ENCODE measurements at regions not wholly inside any gene's neighbourhood (a gene's known extent, or its start where the extent isn't known, plus 50 kb on each side); places are given as distances from the start of the nearest gene placed in this dataset.

- TF ChIP-seq CTCF (IDR thresholded peaks at IDR 0.05) (no peak), POLR2A (IDR thresholded peaks at IDR 0.05) (no peak)
These were observed 155.4 kb downstream of the ZNF648 start for GRCh38 chr1:181905944-181906597.

All from transverse colon (tissue), 3 donors.